ENCODE measurements at regions not wholly inside any gene's neighbourhood (a gene's known extent, or its start where the extent isn't known, plus 50 kb on each side); places are given as distances from the start of the nearest gene placed in this dataset.
"Not testable (repeated sequence)": the region's sequence is repeated elsewhere in the genome, so short reads cannot be mapped to it uniquely, and the experiment has no call there.

DNA sequence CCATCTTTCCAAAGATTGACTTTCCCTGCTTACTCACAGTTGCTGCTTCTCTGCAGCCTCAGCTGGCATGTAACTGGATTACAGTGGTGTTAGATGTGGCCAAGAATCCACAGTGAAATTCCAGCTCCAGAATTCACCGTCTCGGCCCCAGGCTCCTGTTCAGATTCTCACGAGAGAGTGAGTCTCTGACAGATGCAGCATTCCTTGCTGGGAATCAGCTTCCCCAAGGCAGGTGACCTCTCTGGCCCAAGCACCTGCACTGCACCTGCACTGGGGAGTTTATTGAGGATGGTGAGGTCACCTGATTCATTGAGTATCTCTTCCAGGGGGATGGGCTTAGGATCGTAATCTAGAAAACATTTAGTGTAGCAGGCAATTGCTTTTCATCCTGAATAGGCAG lies 600.5 kb upstream of the RBFOX1 start:
- ChIA-PET CTCF (no interaction called here), POLR2A (no interaction called here)
- no peak overlapping the region for H3K4me3 Mint-ChIP-seq
- H3K9me3 Mint-ChIP-seq: peaks cover 3% of the 10 kb centered on the region
- no peaks in the 10 kb centered on the region for H3K36me3 Mint-ChIP-seq (ENCODE audit: low read depth)
- H3K27ac Mint-ChIP-seq: no peak overlapping the region
- intact Hi-C loops (cut with micrococcal nuclease): loop anchor here (10.0 kb wide), 1 partner anchor 63 kb away; no protein-coding TSS in a partner anchor
- H3K27me3 Mint-ChIP-seq: no peaks in the 10 kb centered on the region
- ATAC-seq: no peak
- DNase-seq: no peak
- TF ChIP-seq, protein P1, sequence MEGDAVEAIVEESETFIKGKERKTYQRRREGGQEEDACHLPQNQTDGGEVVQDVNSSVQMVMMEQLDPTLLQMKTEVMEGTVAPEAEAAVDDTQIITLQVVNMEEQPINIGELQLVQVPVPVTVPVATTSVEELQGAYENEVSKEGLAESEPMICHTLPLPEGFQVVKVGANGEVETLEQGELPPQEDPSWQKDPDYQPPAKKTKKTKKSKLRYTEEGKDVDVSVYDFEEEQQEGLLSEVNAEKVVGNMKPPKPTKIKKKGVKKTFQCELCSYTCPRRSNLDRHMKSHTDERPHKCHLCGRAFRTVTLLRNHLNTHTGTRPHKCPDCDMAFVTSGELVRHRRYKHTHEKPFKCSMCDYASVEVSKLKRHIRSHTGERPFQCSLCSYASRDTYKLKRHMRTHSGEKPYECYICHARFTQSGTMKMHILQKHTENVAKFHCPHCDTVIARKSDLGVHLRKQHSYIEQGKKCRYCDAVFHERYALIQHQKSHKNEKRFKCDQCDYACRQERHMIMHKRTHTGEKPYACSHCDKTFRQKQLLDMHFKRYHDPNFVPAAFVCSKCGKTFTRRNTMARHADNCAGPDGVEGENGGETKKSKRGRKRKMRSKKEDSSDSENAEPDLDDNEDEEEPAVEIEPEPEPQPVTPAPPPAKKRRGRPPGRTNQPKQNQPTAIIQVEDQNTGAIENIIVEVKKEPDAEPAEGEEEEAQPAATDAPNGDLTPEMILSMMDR (IDR thresholded peaks at IDR 0.05): no peak
- H3K4me1 Mint-ChIP-seq (ENCODE audit: low read depth): no peaks in the 10 kb centered on the region

DNA sequence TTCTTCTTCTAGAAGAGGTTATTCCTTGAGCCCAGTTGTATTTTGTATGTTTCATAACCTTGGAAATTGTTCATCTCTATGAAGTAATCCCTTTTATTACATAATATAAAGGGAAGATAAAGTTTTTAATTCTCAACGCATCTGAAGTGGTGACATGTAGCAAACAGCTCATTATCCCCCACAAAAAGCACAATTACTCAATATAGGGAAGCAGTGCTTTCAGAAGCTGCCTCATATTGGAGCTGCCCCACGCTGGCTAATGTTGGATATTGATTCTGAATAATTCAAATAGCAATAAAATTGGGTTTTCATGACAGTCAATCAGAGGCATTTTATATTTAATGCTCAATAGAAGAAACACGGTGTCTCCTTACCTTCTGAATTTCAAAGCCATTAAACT lies 604.3 kb upstream of the RBFOX1 start:
- Mint-ChIP-seq H3K4me3 (no peak overlapping the region), H3K4me1 (ENCODE audit: low read depth) (no peaks in the 10 kb centered on the region), H3K27ac (no peak overlapping the region), H3K9me3 (peaks cover 3% of the 10 kb centered on the region), H3K27me3 (peaks cover 1% of the 10 kb centered on the region), H3K36me3 (ENCODE audit: low read depth) (no peaks in the 10 kb centered on the region)
- ATAC-seq (no peak), DNase-seq (no peak)
- POLR2A ChIA-PET: no interaction called here
- CTCF ChIA-PET: no interaction called here
- TF ChIP-seq, protein P1 (IDR thresholded peaks at IDR 0.05): no peak
- intact Hi-C loops (cut with micrococcal nuclease): no loop called here

DNA sequence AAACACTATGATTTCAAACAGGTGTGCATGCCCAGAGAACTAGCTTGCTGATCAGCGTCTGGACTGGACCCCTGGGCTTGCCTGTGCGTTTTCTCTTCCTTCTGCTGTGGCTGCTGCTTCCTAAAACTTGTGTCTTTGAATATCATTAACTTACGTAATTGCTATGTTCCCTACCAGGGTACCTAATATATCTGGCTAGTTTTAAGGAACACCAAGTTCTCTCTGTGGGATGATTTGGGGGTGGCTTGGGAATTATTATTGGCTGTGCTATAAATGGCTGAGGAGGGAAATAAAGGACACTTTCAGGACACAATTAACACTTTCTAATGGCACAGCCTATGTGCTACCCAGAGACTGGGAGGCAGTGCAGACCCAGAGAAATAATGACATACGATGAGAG lies 606.0 kb upstream of the RBFOX1 start:
- ChIA-PET CTCF (no interaction called here), POLR2A (no interaction called here)
- Mint-ChIP-seq H3K4me3 (no peak overlapping the region), H3K27ac (no peak overlapping the region), H3K27me3 (peaks cover 1% of the 10 kb centered on the region), H3K4me1 (ENCODE audit: low read depth) (no peaks in the 10 kb centered on the region), H3K9me3 (peaks cover 3% of the 10 kb centered on the region), H3K36me3 (ENCODE audit: low read depth) (no peaks in the 10 kb centered on the region)
- DNase-seq (no peak), ATAC-seq (no peak)
- intact Hi-C loops (cut with micrococcal nuclease): no loop called here
- TF ChIP-seq, protein P1 (IDR thresholded peaks at IDR 0.05): no peak

DNA sequence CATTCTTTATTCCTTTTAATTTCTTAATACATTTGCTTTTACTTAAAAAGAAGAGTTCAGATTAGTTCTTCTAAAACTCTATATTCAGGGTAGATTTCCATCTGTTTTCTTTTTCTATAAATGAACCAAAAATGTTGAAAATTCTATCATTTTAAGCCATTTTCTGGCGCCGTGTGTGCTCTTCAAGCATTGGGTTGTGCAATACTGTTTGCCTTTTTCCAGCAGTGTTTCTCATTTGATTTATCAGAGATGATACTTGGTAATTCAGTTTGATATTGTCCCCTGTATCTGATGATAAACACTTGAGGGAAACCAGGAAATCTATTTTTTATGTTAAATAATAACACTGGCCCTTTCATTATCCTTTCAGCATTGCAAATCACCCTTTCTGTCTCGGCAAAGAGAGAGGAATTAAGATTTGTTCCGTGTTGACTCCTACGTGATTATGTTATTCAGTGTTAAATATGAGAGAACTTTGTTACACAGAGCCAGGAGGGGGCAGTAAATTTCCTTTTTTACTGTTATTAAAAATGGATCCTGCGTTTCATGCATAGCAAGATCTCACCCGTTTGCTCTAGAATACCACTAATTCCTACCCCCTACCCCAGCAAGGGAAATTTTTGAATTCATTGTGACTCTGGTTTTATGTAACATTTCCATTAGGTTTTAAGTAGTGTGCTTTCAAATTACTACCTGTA lies 606.9 kb upstream of the RBFOX1 start:
- ChIA-PET POLR2A (no interaction called here), CTCF (no interaction called here)
- ATAC-seq (no peak), DNase-seq (no peak)
- intact Hi-C loops (cut with micrococcal nuclease): no loop called here
- Mint-ChIP-seq H3K9me3 (peaks cover 3% of the 10 kb centered on the region), H3K27me3 (peaks cover 1% of the 10 kb centered on the region), H3K36me3 (ENCODE audit: low read depth) (no peaks in the 10 kb centered on the region), H3K4me3 (no peak overlapping the region), H3K4me1 (ENCODE audit: low read depth) (no peaks in the 10 kb centered on the region), H3K27ac (no peak overlapping the region)
- TF ChIP-seq, protein P1 (IDR thresholded peaks at IDR 0.05): no peak

DNA sequence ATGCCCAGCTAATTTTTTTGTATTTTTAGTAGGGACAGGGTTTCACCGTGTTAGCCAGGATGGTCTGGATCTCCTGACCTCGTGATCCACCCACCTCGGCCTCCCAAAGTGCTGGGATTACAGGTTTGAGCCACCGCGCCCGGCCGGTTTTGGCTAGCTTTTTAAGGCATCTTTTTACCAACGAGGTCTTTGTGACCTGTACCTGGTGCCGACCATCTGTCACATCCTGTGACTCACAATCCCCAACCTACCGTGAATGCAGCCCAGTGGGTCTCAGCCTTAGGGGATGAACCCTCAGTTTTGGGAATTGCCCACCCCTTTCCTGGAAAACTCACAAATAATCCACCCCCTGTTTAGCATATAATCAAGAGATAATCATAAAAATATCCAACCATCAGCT lies 607.4 kb upstream of the RBFOX1 start:
- H3K27me3 Mint-ChIP-seq; ATAC-seq; POLR2A ChIA-PET; H3K9me3 Mint-ChIP-seq; H3K4me1 Mint-ChIP-seq (ENCODE audit: low read depth); H3K36me3 Mint-ChIP-seq (ENCODE audit: low read depth); DNase-seq; H3K27ac Mint-ChIP-seq; CTCF ChIA-PET; H3K4me3 Mint-ChIP-seq; intact Hi-C loops (cut with micrococcal nuclease): not testable (repeated sequence)

DNA sequence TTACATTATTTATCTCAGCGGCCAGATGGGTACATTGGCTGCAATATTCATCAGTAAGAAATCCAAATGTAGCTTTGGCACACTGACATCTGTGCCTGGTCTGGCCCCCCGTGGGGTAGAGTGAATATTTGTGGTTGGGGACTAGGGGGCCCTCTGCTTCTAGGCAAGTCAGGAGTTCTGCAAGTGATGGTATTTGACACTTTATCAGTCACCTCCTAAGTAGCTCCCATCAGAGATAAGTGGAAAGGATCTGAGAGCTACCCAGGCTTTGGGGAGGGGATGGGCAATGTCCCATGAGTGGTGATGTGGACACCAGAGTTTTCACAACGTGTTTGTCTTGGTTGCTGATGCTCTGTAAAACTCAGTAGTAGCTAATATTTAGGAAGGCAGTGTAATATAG lies 609.9 kb upstream of the RBFOX1 start:
- TF ChIP-seq, protein P1 (IDR thresholded peaks at IDR 0.05): no peak
- Mint-ChIP-seq H3K4me3 (no peak overlapping the region), H3K4me1 (ENCODE audit: low read depth) (no peaks in the 10 kb centered on the region), H3K27me3 (peaks cover 1% of the 10 kb centered on the region), H3K9me3 (peaks cover 3% of the 10 kb centered on the region), H3K27ac (no peak overlapping the region), H3K36me3 (ENCODE audit: low read depth) (no peaks in the 10 kb centered on the region)
- ChIA-PET POLR2A (no interaction called here), CTCF (no interaction called here)
- DNase-seq (no peak), ATAC-seq (no peak)
- intact Hi-C loops (cut with micrococcal nuclease): no loop called here

Data from activated CD8-positive, alpha-beta T cell treated with anti-CD3 and anti-CD28 coated beads for 36 hours (primary cell).